T-helper 22 cell (primary cell): ENCODE measurements at regions not wholly inside any gene's neighbourhood (a gene's known extent, or its start where the extent isn't known, plus 50 kb on each side); places are given as distances from the start of the nearest gene placed in this dataset.
A peak's percentile ranks its signal among the peaks of the same experiment; 100 is the strongest.

ENCODE experiments used
- DNase-seq: peaks from one replicate; pipeline ENCODE4 v3.0.0-alpha.2; 2020; ENCODE audit warnings: low read depth

DNA sequence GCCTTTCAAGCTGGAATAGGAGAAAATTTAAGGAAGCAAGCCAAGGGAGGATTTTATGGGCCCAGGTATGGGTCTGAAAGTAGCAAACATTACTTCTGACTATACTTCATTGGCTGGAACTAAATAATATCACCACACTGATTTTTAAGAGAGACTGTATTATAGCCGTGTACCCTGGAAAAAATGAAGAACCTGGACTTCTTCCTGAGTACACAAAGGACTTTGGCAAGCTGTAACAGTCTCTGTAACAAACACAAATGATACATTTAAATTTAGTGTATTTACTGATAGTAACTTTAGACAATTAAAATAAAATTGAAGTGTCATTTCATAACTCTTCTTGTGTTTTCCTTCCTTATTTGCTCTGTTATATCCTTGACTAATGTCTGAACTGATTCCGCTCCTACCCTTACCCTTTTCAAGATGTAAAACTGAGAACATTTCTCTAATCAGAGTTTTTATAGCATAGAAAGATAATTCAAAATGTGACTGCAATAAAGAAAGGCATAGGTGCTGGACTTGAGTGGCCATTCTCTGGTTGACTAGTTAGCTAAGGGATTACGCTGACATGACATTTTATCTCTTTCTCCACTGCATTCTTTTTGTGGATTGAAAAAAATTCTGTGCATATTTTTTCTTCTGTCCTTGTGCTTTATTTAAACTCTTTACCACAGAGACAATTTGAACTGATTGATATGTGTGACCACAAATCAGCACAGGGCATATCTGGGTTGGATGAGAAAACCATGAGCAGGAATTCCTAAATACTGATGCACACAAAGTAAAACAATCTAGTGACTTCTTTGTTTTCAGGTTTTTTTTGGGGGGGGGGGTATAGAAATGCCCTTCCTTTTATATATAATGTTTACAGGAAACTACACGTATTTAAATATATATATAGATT lies 349.7 kb downstream of the MDFIC start:
- DNase-seq = no peak

DNA sequence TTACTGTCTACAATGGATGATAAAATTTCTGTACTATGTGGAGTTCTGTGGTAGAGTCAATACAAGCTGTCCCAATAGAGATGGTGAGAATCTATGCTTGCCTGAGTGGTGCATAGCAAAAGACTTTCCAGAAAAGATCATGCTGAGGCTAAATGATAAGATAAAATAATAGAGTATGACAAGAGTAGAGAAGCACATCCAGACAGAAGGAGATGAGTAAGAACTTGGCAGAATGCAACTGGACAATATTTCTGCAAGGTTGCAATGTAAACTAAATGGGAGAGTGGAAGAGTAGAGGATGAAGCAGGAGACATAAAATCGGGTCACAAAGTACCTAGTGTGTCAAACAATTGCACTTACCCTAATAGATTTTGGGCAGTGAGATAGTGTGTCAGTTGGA lies 347.6 kb downstream of the MDFIC start:
- DNase-seq = no peak

GRCh38 chr7:115267503-115267902 lies 345.6 kb downstream of the MDFIC start:
- no peak for DNase-seq

- no peak for DNase-seq
Observed at GRCh38 chr7:115260381-115260780, 338.5 kb downstream of the MDFIC start.

GRCh38 chr7:115252461-115252860 lies 330.6 kb downstream of the MDFIC start:
- no peak for DNase-seq

GRCh38 chr7:115249080-115249479 lies 327.2 kb downstream of the MDFIC start:
- DNase-seq = no peak

- no peak for DNase-seq
Observed at GRCh38 chr7:115241151-115241550, 319.3 kb downstream of the MDFIC start.

DNA sequence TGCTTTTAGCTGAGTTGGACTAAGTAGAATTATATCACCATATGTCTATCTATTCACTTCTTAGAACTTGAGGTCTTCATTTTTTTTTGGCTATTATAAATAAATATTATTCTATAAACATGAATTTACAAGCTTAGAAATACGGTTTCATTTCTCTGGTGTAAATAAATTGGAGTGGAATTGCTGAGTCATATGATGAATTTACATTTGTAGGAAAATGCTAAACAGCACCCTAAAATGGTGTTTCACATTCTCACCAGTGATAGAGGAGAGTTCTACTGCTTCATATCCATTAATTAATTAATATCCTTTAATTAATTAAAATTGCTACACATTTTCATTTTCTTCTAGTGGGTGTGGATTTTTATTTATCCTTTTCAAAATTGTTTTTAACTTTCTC lies 318.3 kb downstream of the MDFIC start:
- DNase-seq = no peak

DNA sequence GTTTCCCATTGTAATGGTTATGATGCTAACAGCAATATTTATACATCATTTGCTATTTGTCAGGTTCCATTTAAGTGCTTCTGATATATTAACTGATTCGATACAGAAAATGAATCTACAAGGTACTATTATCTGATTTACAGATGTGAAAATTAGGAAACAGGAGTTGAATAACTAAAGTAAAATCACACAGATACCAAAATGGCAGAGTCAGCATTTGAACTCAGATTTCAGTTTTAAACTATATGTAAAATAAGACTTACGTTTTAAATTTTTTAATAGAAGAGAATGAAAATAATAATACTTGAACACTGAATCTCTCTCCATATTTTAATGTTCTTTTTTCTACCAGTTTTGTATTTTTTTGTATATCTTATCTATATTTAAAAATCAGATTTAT lies 313.2 kb downstream of the MDFIC start:
- no peak for DNase-seq

DNA sequence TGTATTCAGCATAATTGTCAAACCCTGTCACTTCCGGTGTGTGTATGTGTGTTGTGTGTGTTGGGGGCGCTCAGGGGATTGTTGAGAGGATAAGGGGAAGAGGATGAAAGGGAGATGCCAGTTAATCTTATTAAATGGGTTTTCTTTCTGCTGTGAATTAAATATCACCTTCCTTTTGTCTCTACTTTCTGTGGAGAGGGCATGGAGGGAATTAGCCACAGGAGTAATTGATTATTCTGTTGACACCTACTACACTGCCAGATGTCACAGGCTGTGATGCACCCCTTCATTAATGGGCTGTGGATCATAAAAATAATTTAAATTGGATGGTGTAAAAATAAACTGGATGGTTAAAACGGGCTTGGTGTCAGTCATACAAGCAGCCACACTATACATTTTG lies 311.9 kb downstream of the MDFIC start:
- DNase-seq = no peak

DNA sequence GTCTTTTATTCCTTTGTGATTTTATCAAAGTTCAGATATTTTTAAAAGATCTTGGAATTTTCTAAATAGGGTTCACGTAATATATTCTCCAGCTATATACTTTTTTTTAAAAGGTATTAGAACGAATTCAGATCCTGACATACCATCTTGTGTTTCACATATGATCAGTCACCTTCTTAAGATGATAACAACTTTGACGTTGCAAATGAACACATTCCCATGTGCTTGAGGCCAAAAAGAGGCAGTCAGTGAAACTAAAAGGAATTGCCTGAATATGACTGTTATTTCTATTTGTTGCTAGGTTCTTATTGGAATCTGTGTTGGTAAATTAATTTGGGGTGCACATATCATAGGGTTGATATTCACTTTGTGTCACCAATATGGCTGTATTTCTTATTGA lies 310.1 kb downstream of the MDFIC start:
- DNase-seq = no peak

DNA sequence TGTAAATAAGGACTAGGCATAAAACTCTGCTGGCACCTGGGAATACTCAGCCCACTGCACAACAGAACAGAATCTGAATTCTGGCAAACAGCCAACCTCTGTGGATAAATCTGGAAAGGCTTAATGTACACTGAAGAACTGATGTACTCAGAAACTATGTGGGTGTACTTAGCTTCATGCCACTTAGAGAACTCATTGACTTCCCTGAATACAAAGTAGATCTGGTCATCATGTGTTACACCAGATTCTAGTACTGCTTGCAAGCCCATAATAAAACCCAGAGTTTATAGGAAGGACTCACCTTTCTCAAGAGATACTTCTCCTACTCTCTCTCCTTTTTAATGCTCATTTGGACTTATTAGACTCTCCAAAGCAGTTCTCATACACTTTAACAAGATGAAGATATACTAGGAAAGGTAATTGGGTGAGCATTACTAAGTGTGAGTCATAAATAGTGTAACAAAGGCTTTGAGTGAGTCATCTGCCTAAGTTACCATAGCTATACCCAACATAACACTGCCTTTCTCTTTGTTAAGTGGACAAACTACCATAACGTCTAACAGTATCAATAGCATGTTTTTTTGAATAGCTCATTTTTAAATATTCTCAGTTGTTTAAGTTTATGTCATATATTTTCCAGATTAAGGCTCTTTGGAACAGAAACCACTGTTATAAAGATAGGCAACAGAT lies 309.1 kb downstream of the MDFIC start:
- DNase-seq = no peak

DNA sequence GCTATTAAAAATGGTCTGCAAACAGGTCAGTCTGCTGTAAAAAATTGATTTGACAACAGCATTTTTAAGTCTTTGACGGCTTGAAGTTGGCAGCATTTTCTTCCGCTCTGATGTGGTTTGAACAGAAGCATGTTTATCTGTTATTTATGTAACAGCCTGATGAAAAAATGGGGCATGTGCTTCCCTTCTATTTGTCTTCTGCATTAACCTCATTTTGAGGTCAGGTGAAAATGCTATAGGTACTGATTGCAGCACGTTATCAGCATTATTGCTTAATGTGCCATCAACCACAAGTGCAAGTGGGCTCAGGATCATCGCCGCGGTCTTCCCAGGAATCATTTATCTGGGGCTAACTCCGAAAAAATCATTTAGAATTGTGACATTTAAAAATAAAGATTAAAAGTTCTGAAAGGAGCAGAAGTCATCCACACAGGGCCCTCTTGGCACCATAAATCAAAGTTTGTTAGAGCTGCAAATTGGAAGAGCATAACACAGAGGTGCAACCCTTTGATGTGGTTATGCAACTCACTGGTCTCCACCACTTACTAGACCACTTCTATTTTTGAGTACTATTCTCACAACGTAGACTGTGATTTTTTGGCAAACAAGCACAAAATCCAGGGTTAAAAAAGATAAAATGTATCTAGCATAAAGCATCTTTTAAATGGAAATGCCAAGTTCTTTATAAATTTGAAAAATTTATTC lies 307.7 kb downstream of the MDFIC start:
- peak; percentile 44 for DNase-seq

DNA sequence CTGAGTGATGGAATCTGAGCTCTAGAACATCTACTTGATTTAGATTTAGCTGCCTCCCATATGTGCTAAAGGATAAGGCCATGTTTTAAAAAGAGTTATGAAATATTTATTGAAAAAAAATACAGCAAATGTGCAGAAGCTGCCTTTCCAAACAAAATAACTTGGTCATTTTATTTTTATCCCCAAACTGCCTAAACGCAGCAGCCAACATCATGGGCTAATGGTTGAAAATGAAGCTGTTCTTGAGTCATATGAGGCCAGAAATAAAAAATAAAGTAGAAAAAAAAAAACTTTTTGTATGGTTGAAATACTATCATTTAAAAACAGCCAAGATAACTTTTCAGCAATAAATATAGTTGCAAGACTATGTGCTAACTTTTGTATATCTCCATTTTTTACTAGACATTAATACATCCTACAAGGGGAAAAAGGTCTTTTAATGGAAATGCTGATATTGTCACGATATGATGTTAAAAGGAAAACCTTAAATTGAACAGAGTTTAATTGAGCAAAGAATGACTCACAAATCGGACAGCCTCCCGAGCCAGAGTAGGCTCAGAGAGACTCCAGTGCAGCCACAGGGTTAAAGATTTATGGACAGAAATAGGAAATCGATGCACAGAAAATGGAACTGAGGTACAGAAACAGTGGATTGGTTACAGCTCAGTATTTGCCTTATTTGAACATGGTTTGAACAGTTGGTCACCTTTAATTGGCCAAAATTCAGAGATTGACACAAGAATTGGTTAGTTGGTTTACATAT lies 305.8 kb downstream of the MDFIC start:
- no peak for DNase-seq

GRCh38 chr7:115226410-115226809 lies 304.5 kb downstream of the MDFIC start:
- DNase-seq = no peak

GRCh38 chr7:115224922-115225321 lies 303.0 kb downstream of the MDFIC start:
- no peak for DNase-seq

DNA sequence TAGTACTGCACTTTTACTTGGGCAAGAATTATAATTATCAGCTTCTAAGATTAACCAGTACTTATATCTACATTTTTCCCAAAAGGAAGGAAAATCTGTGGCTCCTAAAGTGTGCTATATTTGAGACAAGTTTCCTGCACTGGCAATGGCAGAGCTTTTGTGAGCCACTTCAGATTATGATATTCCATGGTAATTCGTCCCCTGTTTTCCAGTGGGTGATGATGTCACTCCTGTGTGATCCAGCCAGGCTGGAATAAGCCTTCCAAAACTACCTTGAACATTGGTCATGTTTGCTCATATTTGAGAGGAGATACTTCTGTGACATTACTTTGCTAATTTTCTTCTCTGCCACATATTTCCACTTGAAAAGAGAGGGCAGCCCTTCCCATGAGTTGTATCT lies 302.1 kb downstream of the MDFIC start:
- no peak for DNase-seq

DNA sequence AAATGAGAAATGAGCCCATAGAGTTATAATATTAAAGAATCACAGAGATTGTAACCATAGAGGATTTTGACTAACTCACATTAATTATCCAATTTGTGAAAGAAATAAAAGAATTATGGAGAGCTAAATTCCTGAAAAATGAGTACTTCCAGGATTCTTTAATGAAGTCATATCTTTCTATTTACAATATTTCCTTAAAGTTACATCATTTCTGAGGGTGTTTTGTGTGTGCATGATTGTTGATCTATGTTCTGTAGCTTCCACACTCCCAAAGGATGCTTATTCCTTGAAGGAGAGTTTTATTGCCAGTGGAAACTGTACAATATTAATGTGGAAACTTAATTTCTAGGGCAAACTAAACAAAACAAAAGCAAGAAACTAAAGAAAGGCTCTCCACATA lies 299.6 kb downstream of the MDFIC start:
- no peak for DNase-seq

DNA sequence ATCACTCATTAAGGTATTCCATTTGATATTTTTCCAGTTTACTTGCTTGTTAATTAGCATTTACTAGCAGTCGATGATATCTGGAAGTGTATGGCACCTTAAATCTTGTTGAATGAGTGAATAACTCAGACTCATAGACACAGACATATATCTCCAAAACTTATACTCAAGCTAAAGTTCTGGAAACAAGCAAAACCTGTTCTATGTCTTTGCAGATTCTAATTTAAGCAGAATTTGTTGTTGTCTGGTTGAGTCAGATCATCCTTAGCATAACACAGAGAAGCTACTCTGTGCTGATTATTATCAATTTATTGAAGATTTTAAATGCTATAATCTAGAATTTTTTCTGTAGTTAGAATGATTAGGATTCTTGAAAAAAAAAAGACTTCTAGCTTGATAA lies 296.2 kb downstream of the MDFIC start:
- no peak for DNase-seq

DNA sequence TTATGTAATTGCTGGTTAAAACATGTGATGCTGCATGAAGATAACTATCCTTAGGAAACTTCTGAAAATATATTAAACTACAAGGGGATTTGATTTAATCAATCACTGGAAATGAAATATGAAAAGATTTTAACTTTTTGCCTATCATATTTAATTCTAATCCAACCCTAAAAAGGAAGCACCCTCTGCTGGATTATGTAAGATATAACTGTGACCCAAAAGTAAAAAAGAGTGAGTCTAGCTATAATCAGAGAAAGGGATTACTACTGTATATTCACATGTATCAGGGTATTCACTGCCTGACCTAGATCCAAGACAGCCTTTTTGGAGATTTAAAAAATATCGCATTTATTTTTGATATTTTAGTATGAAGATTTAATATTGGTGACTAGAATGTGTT lies 295.5 kb downstream of the MDFIC start:
- DNase-seq = no peak

- no peak for DNase-seq
Observed at GRCh38 chr7:115216652-115217051, 294.8 kb downstream of the MDFIC start.

DNA sequence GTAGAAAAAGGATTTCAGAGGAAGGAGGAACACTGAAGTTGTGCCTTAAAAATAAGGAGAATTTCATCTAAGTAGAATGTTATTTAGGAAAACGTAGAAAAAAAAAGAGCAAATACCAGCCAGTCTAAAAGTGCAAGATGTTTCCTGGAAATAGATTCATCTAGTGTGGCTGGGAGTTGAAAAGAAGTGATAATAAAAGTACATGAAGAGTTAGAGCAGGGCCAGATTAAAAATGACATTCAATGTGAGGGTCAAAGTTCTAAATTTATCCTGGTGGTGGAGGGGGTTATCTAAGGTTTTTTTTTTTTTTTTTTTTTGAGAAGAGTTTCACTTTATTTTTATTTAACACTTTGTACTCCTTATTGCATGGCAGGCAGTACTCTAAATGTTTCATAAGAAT lies 289.3 kb downstream of the MDFIC start:
- DNase-seq = no peak
